RWPE2 (cell line): ENCODE measurements at regions not wholly inside any gene's neighbourhood (a gene's known extent, or its start where the extent isn't known, plus 50 kb on each side); places are given as distances from the start of the nearest gene placed in this dataset.

Experiments
- ATAC-seq: fragments of 200-7000 bp; cut with Tn5 transposase; 3 replicates; pipeline ENCODE4 v1.9.1; 2021; ENCODE audit warnings: low read depth
- DNase-seq: peaks from one replicate; pipeline ENCODE4 v3.0.0-alpha.2; 2020; ENCODE audit warnings: low spot score
- H3K27ac ChIP-seq: fragments of 450-650 bp; 2 replicates; pipeline ENCODE4 v1.5.1; 2017; ENCODE audit warnings: mild to moderate bottlenecking; ENCODE audit not compliant: poor library complexity, severe bottlenecking
- H3K27me3 ChIP-seq: fragments of 250-450 bp; sonication (Bioruptor Pico); 2 replicates; pipeline ENCODE4 v1.5.1; 2021; ENCODE audit warnings: mild to moderate bottlenecking, moderate library complexity; ENCODE audit not compliant: insufficient read depth, poor library complexity, severe bottlenecking
- H3K36me3 ChIP-seq: fragments of 250-450 bp; sonication (Bioruptor Pico); 2 replicates; pipeline ENCODE4 v1.5.1; 2020; ENCODE audit warnings: low read depth, mild to moderate bottlenecking, moderate library complexity
- H3K4me1 ChIP-seq: fragments of 250-450 bp; sonication (Bioruptor Pico); 2 replicates; pipeline ENCODE4 v1.5.1; 2021; ENCODE audit warnings: mild to moderate bottlenecking, moderate library complexity; ENCODE audit not compliant: insufficient read depth, poor library complexity, severe bottlenecking
- H3K4me3 ChIP-seq: fragments of 250-450 bp; sonication (Bioruptor Pico); 2 replicates; pipeline ENCODE4 v1.5.1; 2021; ENCODE audit warnings: mild to moderate bottlenecking, moderate library complexity; ENCODE audit not compliant: severe bottlenecking
- H3K9me3 ChIP-seq: fragments of 250-450 bp; sonication (Bioruptor Pico); 2 replicates; pipeline ENCODE4 v1.5.1; 2021; ENCODE audit warnings: mild to moderate bottlenecking, moderate library complexity; ENCODE audit not compliant: severe bottlenecking
- TF ChIP-seq, protein P1 (sequence below): fragments of 450-650 bp; IDR thresholded peaks from one replicate; pipeline ENCODE4 v1.5.1; 2017; ENCODE audit warnings: mild to moderate bottlenecking, moderate library complexity; ENCODE audit not compliant: poor library complexity, severe bottlenecking

DNA sequence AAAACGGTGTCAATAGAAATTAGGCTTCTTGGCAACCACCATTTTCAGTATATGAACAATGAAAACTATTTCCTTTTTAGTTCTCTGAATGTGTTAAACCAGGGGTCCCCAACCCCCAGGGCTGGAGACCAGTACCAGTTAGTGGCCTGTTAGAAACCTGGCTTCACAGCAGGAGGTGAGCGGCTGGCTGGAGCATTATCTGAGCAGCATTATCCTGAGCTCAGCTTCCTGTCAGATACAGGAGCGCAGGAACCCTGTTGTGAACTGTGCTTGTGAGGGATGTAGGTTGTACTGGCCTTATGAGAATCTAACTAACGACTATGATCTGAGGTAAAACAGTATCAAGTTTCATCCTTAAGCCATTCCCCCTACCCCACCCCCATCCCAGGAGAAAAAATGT lies 328.7 kb downstream of the ZBBX start:
- Histone ChIP-seq H3K9me3 (no peaks in the 10 kb centered on the region), H3K4me3 (no peak overlapping the region), H3K4me1 (no peaks in the 10 kb centered on the region), H3K27me3 (no peaks in the 10 kb centered on the region), H3K36me3 (no peaks in the 10 kb centered on the region), H3K27ac (no peak overlapping the region)
- TF ChIP-seq, protein P1, sequence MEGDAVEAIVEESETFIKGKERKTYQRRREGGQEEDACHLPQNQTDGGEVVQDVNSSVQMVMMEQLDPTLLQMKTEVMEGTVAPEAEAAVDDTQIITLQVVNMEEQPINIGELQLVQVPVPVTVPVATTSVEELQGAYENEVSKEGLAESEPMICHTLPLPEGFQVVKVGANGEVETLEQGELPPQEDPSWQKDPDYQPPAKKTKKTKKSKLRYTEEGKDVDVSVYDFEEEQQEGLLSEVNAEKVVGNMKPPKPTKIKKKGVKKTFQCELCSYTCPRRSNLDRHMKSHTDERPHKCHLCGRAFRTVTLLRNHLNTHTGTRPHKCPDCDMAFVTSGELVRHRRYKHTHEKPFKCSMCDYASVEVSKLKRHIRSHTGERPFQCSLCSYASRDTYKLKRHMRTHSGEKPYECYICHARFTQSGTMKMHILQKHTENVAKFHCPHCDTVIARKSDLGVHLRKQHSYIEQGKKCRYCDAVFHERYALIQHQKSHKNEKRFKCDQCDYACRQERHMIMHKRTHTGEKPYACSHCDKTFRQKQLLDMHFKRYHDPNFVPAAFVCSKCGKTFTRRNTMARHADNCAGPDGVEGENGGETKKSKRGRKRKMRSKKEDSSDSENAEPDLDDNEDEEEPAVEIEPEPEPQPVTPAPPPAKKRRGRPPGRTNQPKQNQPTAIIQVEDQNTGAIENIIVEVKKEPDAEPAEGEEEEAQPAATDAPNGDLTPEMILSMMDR, result no peak
- ATAC-seq, result no peak
- no peak for DNase-seq

DNA sequence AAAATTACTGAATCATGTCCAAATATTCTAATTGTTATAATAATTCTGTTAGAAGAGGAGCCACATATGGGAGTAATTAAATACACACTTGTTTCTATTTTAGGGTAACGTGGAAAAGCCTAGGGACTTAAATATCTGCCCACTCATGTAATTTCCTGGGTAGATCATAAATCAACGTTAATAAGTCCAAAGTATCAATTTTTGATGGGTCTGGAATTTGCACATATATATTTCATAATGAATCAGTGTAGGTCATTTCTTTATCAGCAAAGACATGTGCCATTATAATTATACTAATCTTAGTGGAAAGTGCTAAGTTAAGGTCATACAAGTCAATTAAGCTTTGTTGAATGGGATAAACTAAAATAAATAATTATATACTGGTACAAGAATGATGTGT lies 346.2 kb downstream of the ZBBX start:
- Histone ChIP-seq H3K27me3 (no peaks in the 10 kb centered on the region), H3K27ac (no peak overlapping the region), H3K4me1 (no peaks in the 10 kb centered on the region), H3K4me3 (no peak overlapping the region), H3K9me3 (no peaks in the 10 kb centered on the region), H3K36me3 (no peaks in the 10 kb centered on the region)
- DNase-seq (no peak), ATAC-seq (no peak)
- TF ChIP-seq, protein P1, result no peak

DNA sequence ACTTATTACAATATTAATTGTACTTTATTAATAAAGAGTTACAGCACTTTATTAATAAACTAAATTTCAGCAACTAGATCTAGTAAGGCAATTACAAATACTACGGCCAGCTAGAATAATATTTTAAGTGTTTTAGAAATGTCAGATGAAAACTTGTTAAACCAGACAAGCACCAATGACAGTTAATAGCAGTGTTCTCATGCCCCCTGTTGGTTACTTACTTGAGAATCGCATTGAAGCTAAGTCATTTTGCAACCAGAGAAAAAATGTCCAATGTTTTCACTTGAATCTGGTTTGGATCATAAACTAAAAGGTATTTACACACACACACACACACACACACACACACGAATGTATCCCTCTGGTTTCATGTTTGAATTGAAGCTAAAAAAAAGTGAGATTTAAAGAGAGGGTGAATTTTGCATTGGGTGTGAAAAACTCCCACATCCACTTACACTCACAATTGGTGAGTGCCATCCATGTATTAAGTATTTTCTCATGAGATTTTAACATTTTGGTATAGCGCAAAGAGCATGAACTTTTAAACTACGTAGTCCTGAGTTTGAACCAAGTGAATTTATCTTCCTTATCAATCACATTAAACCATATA lies 347.7 kb downstream of the ZBBX start:
- Histone ChIP-seq H3K36me3 (no peaks in the 10 kb centered on the region), H3K4me3 (no peak overlapping the region), H3K9me3 (no peaks in the 10 kb centered on the region), H3K4me1 (no peaks in the 10 kb centered on the region), H3K27ac (no peak overlapping the region), H3K27me3 (no peaks in the 10 kb centered on the region)
- TF ChIP-seq, protein P1, result peak; percentile 67
- no peak for ATAC-seq
- no peak for DNase-seq

DNA sequence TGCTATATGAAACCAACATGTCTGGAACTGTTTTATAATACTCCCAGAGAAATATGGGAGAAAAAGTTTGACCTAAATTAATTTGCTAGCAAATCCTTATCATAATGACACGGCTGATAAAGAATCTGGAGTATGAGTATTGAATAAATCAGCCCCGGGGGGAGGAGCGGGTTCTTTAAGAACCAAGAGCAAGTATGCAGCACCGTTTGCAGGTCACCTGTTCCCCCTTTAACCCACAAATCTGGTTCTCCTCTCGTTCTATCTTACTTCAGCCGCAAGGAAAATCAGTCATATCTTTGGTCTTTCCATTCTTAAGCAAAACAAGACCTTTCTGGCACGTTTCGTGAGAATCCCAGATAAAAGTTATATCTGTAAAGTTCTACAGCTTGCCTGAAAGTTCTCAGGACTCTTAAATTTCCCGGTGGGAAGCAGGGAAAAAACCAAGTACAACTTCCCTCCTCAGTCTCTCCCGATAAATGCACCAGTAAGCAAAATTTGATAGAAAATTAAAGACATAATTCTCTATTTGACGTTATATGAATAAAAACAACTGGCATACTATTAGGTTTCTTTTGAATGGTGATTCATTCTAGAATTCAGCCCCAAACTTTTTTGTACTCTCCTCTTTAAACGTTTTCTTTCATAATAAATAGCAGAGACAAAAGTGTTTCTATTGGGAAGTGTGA lies 348.6 kb downstream of the ZBBX start:
- H3K27ac ChIP-seq, result no peak overlapping the region
- H3K9me3 ChIP-seq, result no peaks in the 10 kb centered on the region
- DNase-seq (no peak), ATAC-seq (no peak)
- H3K4me1 ChIP-seq, result no peaks in the 10 kb centered on the region
- no peaks in the 10 kb centered on the region for H3K27me3 ChIP-seq
- no peaks in the 10 kb centered on the region for H3K36me3 ChIP-seq
- no peak overlapping the region for H3K4me3 ChIP-seq
- TF ChIP-seq, protein P1, result no peak
